CD4-positive, alpha-beta T cell treated with Interleukin-10 for 1 hour (primary cell): ENCODE measurements at regions not wholly inside any gene's neighbourhood (a gene's known extent, or its start where the extent isn't known, plus 50 kb on each side); places are given as distances from the start of the nearest gene placed in this dataset.

Source experiments
- DNase-seq: peaks from one replicate; pipeline ENCODE4 v3.0.0-alpha.2; 2020

- DNase-seq: no peak
Measured at GRCh38 chr4:19010761-19011160, 989.2 kb upstream of the LCORL start.

GRCh38 chr4:19009881-19010280 lies 988.3 kb upstream of the LCORL start:
- DNase-seq: no peak

- DNase-seq: no peak
Measured at GRCh38 chr4:19005211-19005610, 983.7 kb upstream of the LCORL start.

DNA sequence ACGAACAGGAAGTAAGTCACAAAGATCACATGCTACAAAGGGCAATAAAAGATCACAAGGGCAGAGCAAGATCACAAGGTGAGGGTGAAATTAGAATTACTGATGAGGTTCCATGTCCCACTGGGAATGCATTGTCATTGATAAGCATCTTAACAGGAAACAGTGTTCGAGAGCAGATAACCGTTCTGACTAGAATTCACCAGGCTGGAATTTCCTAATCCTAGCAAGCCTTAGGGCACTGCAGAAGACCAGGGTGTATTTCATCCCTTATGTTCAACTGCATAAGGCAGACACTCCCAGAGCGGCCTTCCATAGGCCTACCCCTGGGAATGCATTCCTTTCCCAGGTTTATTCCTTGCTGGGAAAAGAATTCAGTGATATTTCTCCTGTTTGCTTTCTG lies 980.6 kb upstream of the LCORL start:
- no peak for DNase-seq

- DNase-seq: no peak
Measured at GRCh38 chr4:18999595-18999994, 978.0 kb upstream of the LCORL start.

GRCh38 chr4:18981234-18981615 lies 959.7 kb upstream of the LCORL start:
- DNase-seq: no peak

DNA sequence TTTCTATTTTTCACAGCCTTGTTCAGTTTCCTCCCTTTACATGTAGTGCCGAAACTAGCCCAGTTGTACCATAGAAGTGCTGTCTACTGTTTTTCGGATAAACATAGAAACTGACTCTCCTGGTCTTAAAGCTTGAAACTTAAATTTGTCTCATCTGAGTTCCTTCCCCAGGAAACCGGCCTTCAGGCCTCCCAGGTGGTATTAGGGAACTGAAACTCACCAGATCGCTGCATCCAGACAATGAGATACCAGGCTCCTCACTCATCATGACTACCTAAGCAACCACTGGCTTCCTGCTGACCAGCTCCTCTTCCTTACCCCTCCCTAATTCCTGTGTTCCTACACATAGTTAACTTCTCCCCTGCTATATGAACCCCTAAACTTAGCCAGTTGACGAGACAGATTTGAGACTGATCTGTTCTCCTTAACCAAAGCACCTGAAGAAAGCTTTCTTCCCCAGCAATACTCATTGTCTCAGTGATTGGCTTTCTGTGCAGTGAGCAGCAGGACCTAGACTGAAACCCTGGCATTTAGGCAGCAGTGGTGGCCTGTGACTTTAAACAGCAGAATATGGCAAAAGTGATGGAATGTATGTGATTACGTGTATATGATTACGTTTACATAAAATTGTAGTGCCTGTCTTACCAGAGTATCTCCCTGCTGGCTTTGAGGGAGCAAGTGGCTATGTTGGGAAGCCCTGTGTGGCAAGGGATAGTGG lies 959.1 kb upstream of the LCORL start:
- DNase-seq: no peak

- no peak for DNase-seq
Measured at GRCh38 chr4:18976884-18977283, 955.3 kb upstream of the LCORL start.

DNA sequence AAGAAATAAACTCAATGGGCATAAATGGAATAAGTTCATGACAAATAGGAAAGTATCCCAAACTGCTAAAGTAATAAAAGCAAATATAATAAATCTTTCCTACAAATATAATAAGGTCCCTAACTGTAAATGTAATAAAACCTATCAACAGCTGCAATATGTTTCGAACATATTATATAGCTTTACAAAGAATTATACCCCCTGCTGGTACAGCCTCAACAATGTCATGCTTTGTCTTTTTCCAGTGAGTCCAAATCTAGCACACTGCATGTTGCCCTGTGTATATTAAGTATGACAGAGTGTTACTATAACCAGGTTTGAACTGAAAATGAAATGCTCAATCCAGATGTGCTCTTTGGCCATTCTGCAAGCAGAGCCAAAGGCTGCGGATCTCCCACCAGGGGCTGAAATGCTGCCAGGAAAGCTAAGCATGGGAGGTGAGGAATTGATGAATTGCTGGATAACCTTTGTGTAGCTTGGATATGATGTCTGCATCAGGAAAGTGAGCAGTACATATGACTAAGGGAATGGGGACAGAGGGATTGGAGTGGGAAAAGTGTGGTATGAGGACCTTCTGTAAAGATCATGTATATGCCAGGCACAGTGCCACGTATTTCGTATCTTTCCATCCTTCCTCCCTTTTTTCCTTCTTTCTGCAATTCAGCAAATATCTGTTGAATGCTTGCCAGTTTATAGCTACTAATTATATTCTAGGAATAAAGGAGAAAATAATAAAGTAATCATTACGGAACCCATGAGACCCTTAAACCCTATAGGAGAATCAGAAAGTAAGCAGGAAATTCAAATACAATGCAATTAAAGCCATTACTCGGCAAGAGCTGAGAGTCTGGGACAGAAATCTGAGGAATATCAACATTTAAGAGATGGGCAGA lies 954.6 kb upstream of the LCORL start:
- DNase-seq: no peak

DNA sequence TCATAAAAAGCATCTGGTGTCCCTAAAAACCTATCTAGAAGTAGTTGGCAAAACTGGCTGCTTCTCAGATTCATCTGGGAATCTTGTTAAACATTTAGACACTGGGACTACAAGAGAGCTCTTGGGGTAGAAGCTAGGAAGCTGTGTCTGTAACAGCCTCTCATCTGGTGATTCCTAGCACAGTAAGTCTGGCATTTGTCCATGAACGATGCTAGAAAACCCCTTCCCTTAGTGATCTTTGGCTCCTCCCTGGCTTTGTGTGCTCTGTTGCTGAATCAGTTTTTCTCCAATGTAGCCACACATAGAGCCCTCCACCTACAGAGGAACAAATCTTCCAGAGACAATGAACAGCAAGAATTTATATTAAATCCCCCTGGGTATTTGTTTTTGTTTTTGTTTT lies 951.7 kb upstream of the LCORL start:
- DNase-seq: no peak

- no peak for DNase-seq
Measured at GRCh38 chr4:18961879-18962278, 940.3 kb upstream of the LCORL start.

DNA sequence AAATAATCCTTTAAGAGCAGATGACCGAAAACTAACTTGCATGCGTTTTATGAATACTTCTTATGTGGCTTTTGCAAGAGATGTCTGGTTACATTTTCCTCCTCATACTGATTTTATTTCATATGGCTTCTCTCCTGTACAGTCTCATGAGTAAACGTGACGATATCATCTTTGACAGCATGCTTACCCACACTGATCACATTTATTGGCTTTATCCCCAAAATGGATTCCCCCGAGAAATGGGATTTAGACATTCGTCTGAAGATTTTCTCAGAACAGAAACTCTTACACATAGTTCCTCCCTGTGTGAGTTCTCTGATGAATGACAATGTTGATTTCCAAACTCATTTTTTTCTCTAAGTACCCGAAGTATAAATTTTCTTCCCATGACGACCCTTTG lies 939.7 kb upstream of the LCORL start:
- no peak for DNase-seq

DNA sequence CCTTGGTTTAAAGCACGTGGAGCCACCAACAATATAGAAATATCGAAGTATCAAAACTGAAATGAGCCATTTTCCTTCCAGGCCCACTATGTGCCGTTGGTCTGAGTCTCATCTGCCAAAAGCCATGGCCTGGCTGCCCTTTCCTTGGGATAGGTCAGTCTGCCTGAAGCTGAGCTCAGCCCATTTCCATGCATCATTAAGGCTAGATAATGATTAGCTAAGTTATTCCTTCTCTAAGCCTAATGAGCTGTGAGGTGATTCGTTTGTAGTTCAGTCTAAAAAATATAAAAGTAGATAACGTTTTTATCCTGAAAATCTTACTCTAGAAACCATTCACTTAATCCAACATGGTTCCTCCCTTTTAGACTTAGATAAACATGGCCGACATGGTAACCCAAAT lies 936.2 kb upstream of the LCORL start:
- no peak for DNase-seq

- DNase-seq: no peak
Measured at GRCh38 chr4:18954538-18954937, 933.0 kb upstream of the LCORL start.

DNA sequence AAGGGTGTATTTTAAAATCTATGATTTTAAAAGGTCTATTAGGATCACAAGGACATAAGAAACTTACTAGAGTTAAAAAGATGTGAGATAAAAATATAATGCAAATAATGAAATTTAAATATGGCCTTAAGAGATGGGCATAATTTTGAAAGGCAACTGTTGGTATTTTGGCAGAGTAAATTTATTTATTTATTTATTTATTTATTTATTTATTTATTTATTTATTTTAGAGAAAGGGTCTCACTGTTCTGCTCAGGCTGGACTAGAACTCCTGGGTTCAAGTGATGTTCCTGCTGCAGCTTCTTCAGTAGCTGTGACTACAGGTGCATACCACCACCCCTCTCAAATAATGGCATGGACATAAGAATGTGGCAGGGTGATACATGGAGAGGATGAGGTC lies 932.1 kb upstream of the LCORL start:
- DNase-seq: no peak

DNA sequence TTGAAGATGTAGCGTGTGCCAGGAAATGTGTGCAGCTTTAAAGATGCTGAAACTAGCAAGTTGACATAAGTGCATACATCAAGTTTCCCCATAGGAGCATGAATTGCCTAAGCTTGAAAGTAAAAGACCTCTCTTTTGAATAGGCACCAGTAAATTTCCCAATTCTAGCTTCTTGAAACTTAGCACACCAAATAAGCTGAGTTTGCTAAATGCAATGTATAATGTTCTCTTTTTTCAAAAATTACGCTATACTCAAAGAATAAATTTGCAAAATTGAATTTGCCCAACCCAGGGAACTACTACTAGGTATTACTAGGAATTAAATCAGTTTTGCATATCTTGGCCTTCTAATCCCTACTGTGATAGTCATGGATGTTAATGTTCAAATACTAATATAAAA lies 923.9 kb upstream of the LCORL start:
- no peak for DNase-seq

- DNase-seq: no peak
Measured at GRCh38 chr4:18942874-18943273, 921.3 kb upstream of the LCORL start.

DNA sequence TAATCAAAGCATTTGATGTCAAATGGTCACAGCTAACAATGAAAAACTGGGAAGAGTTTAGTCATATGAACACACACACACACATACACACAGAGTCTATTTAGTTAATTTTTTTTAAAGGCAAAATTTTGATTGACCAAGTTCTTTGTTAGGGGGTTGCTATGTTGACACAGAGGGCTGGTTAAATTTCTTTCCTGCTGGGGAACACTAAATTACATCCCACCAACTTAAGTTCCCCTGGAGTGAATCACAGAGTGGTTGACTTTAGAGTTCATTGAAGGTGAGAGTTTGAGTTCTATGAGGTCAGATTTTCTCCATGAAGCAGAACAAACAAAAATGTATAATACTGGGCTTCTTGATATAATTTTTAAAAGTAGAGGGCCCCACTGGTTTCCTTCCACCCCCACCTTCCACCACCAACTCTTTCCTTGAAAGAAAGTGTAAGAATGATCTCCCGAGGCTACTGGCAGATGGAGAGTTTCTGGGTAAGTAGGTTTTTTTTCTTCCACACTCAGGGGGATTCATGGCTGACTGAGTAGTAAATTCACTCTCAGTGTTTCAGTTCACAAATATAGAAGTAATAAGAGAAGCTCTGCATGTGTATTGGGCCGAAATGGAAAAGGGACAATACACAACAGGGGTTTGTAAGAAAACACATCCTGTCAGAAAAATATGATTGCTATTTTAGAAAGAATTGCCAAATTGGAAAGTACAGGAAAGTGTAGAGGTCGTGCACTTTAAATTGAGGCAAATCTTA lies 917.0 kb upstream of the LCORL start:
- DNase-seq: no peak

- no peak for DNase-seq
Measured at GRCh38 chr4:18937746-18938145, 916.2 kb upstream of the LCORL start.

GRCh38 chr4:18937080-18937479 lies 915.5 kb upstream of the LCORL start:
- DNase-seq: no peak

GRCh38 chr4:18935659-18936345 lies 914.2 kb upstream of the LCORL start:
- no peak for DNase-seq

- no peak for DNase-seq
Measured at GRCh38 chr4:18934197-18934596, 912.6 kb upstream of the LCORL start.

DNA sequence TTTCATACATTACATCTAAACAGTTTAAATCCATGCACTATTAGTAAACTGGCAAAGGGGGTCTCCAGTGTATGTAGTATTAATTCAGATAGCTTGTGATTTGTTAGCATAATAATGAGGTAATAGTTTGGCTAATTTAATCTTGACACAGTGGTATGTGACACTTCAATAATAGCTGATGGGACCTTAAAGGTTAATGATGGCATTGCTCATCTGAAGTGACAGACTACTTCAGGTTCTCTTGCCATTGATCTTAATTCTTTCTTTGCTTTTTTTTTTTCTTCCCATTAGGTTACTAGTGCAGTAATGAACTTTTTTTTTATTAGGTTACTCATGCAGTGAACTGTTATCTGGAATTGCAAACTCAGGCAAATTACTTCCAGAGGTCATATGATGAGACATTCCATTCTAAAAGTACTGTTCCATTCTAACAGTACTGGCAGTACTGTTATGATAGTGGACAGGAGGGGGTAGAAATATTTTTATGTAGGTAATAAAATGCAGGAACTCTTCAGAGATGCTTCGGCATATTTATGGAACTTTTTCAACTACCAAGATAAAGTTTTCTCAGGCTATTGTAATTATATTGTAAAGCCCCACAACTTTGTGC lies 911.3 kb upstream of the LCORL start:
- no peak for DNase-seq
